EH (cell line): ENCODE measurements at regions not wholly inside any gene's neighbourhood (a gene's known extent, or its start where the extent isn't known, plus 50 kb on each side); places are given as distances from the start of the nearest gene placed in this dataset.
A peak's percentile ranks its signal among the peaks of the same experiment; 100 is the strongest.
"Not testable (repeated sequence)": the region's sequence is repeated elsewhere in the genome, so short reads cannot be mapped to it uniquely, and the experiment has no call there.

Source experiments
- DNase-seq: peaks from one replicate; pipeline ENCODE4 v3.0.0-alpha.2; 2015; ENCODE audit warnings: low read depth

DNA sequence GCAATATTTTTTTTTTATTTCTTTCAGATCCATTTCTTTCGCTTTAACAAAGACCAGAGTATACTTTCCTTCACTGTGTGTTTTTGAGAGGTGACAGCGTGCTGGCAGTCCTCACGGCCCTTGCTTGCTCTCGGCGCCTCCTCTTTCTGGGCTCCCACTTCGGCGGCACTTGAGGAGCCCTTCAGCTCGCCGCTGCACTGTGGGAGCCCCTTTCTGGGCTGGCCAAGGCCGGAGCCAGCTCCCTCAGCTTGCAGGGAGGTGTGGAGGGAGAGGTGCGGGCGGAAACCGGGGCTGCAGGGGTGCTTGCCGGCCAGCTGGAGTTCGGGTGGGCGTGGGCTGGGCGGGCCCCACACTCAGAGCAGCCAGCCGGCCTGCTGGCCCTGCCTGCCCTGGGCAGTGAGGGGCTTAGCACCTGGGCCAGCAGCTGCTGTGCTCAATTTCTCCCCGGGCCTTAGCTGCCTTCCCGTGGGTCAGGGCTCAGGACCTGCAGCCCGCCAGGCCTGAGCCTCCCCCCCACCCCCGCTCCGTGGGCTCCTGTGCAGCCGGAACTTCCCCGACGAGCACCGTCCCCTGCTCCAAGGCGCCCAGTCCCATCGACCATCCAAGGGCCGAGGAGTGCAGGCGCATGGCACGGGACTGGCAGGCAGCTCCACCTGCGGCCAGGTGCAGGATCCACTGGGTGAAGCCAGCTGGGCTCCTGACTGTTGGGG lies 1490.6 kb downstream of the OTOL1 start:
- not testable (repeated sequence) for DNase-seq

DNA sequence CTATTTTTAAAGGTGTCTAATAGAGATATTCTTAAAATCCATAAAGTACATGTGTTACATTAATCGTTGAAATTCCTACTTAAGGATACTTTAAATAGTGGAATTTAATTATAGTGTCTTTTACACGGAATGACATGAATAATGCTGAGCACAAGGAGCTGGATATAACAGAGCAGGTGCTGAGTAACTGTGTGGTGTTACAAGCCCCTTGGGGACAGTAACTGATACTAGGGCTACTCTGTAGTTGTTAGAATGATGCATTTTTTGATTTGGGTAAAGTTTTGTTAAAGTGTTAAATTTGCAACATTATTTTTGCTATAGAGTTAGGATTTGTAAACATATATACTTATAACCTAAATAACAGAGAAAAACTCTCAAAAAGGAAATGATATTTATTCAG lies 1496.1 kb downstream of the OTOL1 start:
- no peak for DNase-seq

DNA sequence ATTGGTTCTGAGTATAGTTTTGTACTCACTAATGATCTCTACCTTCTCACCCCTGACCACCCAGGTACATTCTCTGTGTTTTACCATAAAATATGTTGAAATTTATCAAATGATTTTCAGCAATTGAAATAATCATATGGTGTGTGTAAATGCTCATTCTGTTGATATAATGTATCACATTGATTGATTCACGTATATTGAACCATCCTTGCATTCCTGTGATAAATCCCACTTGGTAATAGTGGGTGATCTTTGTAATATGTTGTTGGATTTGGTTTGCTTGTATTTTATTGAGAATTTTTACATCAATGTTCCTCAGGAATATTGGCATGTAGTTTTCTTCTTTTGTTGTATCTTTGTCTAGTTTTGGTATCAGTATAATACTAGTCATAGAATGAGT lies 1497.6 kb downstream of the OTOL1 start:
- no peak for DNase-seq

DNA sequence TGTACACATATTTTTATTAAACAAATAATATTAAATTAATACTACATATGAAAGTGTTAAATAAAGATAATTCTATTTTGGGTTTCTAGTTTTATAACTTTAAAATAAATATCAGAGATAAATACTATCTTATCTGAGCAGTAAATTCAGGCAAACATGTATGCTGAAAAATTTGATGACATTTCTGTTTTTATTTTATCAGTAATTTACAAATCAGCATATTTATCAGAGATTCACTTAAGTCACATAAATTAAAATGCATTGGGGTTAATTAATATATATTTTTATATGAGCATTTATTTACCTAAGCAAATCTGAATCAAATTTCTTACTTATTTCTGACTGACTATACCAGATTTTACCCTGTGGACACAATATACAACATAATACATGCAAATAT lies 1499.8 kb downstream of the OTOL1 start:
- DNase-seq = no peak

DNA sequence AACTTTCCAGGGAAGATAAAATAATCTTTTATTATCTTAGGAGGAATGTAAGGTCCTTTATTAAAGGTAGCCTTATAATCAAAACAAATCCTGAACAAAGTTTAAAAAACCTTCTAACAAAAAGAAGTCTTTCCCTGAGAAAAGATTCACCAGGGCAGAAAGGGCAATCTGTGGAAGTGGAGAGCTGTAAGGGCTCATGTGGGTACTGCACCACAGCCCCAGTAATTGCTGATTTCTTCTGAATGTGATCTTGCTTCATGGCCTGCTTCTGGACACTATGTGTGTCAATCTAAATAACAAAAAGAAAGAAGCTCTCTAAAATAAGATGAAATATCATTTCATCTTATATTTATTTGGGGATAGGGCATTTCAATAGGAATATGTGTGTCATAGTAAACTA lies 1501.6 kb downstream of the OTOL1 start:
- DNase-seq = no peak

DNA sequence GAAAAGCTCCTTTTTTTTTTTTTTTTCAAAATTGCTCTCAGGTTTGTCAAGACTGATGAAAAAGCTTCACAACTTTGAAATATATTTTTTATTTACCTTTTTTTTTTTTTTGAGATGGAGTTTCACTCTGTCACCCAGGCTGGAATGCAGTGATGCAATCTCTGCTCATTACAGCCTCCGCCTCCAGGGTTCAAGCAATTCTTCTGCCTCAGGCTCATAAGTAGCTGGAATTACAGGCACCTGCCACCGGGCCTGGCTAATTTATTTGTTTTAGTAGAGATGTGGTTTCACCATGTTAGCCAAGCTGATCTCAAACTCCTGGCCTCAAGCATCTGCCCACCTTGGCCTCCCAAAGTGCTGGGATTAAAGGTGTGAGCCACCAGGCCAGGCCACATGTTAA lies 1515.0 kb downstream of the OTOL1 start:
- no peak for DNase-seq

DNA sequence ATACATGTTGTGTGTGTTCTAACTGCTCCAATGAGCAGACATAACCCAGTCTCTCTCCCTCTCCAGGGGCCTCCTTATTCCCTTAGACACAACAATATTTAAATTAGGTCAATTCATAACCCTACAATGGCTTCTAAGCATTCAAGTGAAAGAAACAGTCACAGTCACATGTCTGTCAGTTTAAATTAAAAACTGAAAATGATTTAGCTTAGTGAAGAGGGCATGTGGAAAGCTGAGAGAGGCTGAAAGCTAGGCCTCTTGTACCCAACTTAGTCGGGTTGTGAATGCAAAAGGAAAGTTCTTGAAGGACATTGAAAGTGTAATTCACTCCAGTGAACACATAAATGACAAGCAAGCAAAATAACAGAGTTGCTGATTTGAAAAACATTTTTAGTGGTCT lies 1519.6 kb downstream of the OTOL1 start:
- no peak for DNase-seq

DNA sequence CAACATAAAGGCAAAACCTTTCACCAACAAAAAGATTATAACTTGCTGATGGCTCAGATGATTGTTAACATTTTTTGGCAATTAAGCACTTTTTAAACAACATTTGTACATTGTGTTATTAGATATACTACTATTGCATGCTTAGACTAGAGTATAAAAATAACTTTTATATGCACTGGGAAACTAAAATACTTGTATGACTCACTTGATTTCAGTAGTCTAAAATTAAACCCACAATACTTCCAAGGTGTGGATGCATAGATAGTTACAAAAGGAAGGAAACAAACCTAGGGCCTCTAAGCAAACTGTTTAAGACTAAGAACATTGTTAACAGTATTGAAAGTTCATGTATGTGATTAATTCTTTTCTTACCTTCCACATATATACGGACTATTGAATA lies 1521.5 kb downstream of the OTOL1 start:
- DNase-seq = peak; percentile 4

DNA sequence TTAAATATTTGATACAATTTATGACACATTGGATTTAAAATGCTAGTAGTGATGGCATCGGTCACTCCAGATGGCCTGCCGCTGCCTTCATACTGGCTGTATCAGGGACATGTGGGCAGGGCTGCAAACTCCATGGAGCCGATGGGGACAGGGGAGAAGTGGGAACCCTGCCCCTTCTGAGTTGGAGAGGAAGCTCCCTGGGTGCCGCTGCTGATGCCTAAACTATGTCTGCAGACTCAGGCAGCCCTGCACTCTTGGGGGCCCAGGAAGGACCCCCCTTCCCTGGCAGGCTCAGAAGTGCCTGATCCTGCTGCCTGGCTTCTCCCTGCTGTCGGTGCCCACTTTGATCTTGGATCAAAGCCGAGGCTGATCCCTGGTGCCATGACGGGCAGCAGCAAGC lies 1522.1 kb downstream of the OTOL1 start:
- DNase-seq = no peak

DNA sequence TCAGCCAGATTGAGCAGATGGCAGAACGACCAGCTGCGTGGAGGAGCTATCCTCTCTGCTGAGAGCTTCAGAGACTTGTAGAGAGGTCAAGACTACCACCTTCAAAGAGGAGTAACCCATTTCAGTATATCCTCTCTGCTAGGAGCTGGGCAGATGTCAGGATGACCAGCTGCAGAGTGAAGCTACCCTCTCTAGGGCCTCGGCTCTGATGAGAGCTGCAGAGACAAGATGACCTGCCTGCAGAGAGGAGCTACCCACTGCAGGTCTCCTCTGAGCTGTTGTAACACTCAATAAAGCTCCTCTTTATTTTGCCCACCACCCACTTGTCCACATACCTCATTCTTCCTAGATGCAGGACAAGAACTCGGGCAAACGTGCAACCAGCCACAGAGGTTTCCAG lies 1522.7 kb downstream of the OTOL1 start:
- no peak for DNase-seq

DNA sequence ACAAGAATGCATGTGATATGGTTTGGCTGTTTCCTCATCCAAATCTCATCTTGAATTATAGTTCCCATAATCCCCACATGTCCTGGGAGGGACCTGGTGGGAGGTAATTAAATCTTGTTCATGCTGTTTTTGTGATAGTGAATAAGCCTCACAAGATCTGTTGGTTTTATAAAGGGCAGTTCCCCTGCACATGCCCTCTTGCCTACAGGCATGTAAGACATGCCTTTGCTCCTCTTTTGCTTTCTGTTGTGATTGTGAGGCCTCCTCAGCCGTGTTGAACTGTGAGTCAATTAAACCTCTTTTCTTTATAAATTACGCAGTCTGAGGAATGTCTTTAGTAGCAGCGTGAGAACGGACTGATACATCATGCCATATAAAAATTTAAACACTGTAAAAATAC lies 1537.0 kb downstream of the OTOL1 start:
- no peak for DNase-seq

DNA sequence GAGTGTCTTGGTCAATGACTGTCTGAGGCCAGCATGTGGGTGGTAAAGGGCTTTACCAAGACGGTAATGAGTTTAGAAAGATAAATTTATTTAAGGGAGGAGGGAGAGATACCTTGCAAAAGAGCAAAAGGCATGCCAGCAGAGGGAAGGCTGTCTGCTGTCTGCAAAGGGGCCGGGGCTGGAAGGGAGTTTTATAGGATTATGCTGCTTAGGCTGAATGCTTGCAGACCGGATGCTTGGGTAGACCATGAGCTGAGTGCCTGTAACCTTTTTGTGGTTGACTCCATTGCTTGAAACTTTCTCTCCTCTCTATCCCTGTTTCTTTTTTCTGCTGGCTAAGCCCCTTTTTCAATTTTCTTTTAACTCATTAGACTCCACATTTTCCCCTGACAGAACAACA lies 1543.0 kb downstream of the OTOL1 start:
- DNase-seq = no peak

DNA sequence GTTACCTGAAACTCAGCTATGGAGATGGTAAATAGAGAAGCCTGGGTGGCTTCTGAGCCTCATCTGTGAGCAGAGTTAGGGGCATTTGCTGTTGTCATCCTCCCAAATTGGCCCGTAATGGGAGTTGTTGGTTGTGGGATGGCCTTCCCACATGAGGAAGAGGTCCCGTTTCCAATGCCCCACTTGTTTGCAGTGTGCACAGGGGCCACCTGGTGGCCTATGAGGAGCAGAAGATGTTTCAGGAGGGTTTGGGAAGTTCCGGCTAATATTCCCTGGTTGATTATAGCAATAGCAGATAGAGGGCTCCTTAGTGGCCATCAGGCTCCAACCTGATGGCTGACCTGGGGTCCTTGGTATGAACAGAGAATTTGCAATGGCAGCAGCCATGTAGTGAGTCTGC lies 1546.5 kb downstream of the OTOL1 start:
- DNase-seq = peak; percentile 32

DNA sequence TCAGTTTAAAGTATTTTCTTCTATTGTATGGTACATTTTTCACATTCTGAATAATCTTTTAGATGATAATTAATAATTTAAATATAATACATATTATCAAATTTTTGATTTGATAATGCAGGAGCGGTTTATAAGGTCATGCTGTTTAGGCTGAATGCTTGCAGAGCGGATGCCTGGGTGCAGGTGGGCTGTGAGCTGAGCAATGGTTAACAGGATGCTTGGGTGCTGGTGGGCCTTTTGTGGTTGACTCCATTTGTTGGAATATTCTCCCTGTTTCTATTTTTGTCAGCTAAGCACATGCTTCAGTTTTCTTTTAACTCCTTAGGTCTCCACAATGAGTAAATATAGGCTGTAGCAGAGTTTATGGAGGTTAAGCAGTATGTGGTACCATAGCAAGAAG lies 1549.3 kb downstream of the OTOL1 start:
- no peak for DNase-seq

DNA sequence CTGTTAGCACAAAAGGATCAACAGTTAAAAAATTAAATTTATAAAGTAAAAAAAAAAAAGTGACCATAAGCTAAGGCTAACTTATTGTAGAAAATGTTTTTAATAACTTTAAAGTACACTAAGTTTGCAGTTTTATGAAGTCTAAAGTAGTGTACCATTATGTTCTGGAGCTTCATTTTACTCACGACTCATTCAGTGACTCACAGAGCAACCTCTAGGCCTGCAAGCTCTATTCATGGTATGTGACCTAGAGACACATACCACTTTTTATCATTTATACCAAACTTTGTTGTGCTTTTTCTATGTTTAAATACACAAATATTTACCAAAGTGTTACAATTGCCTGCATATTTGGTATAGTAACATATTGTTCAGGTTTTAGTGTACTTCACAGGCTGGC lies 1552.3 kb downstream of the OTOL1 start:
- no peak for DNase-seq

DNA sequence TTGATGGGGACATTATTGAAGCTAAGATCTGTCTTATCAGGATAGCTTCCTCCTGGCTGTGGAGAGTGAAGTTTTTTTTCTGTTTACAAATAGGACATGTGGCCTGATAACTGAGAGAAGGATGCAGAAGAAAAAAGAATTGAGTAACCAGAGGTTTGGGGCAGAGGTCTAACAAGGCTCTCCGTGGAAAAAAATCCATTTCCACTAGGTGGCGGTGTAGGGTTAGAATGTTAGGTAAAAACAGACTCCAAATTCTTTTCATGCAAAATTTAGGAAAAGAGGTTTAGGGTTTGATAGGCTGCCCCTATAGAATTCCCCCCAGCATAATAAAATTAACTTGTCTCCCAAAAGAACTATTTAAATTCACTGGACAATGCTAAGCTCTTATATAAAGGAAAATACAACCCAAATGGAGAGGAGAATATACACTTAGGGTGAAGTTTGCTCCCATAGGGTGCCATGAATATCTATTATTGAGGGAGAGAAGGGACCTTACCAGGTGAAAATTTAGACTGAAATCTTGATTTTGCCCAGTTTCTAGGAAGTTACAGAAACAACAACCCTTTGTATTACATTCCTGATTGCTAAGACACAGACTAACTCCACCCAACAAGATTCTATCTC lies 1560.4 kb downstream of the OTOL1 start:
- peak; percentile 43 for DNase-seq

DNA sequence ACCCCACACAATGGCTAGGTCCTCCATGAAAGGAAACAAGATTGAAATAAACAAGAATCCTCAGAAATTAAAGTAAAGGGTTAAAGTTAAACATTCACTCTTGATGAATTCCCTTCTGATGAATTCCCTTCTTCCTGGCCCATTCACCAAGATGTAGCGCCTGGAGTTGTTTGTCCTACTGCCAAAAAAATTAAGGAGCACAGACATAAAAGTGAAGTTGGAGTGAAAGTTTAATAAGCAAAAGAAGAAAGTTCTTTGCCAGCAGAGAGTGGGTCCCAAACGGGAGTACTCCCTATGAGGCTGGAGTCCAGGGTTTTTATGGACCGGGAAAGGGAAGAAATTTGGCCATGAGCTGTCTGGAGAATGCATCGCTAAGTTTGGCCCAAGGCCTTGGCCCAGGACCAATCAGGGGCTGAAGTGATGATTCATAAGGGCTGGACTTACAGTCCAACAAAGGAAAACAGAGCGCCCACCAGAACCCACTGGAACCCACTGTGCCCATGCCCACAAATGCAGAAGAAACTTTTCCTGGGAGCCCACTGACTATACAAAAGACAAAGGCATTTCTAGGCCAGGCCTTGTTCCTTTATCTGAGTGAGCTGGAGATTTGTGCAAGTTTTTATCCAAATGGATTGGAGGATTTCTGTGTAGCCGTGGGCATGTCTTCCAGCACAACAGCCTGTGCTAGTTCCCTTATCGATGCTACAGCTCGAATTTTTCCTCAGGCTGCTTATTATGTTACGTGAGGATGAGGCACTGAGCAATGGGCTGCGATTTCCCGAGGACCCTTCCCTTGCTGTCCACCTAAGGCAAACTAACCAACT lies 1561.6 kb downstream of the OTOL1 start:
- peak; percentile 29 for DNase-seq

DNA sequence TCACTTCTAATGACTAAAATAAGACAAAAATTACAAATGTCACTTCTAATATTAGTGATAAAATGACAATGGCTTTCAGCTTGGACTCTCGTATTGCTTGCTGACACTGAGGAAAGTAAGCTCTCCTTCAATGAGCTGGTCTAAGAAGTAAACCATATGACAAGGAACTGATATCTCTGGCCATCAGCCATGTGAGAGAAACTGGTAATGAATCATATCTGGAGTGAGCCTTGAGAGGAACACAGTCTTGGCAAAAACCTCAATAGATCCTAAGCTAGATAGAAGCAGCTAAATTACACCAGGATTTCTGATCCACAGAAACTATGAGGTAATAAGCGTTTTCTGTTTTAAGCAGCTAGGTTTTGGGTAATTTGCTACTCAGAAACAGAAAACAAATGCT lies 1575.1 kb downstream of the OTOL1 start:
- DNase-seq = peak; percentile 46
